H1 (cell line): ENCODE measurements at regions not wholly inside any gene's neighbourhood (a gene's known extent, or its start where the extent isn't known, plus 50 kb on each side); places are given as distances from the start of the nearest gene placed in this dataset.

ENCODE experiments used
- CTCF ChIA-PET: fragments of 300-600 bp; sonication (Branson Sonifier 250); formaldehyde crosslinking; loops from one replicate; lab custom pipeline; 2021; ENCODE audit not compliant: partially characterized antibody; lab: Charles Lee
- POLR2A ChIA-PET: fragments of 300-600 bp; sonication (Branson Sonifier 250); formaldehyde crosslinking; loops from one replicate; lab custom pipeline; 2021; ENCODE audit warnings: inconsistent platforms; ENCODE audit not compliant: partially characterized antibody; lab: Charles Lee
- DNase-seq, 2 experiments: peaks; one replicate each; pipeline versions ENCODE4 v3.0.0 to v3.0.0-alpha.2; 2010 to 2022; ENCODE audit warnings: low spot score in 2 of 2, low read depth in 1 of 2, mixed read lengths in 1 of 2
- FAIRE-seq: peaks from 2 replicates; lab custom pipeline; 2011; peaks lifted over from hg19 to GRCh38; lab: Jason Lieb, UNC
- H2AFZ ChIP-seq: 2 replicates; pipeline ENCODE4 v1.8.1; 2012; ENCODE audit warnings: low read length, inconsistent platforms
- H2AK5ac ChIP-seq: 2 replicates; pipeline ENCODE4 v1.6.1; 2013; ENCODE audit warnings: low read depth, low read length
- H2BK120ac ChIP-seq: replicated peaks from 2 replicates; pipeline ENCODE3; 2013; ENCODE audit warnings: low read depth, low read length, inconsistent platforms
- H2BK12ac ChIP-seq: 2 replicates; pipeline ENCODE4 v1.6.1; 2013; ENCODE audit warnings: low read depth, low read length
- H2BK15ac ChIP-seq: 2 replicates; pipeline ENCODE4 v1.6.1; 2013; ENCODE audit warnings: low read length
- H2BK20ac ChIP-seq: 2 replicates; pipeline ENCODE4 v1.6.1; 2013; ENCODE audit warnings: low read length
- H2BK5ac ChIP-seq: 2 replicates; pipeline ENCODE4 v1.6.1; 2013; ENCODE audit warnings: low read depth, low read length
- H3K14ac ChIP-seq: 2 replicates; pipeline ENCODE4 v1.6.1; 2013; ENCODE audit warnings: inconsistent platforms; ENCODE audit not compliant: insufficient read length
- H3K18ac ChIP-seq: 2 replicates; pipeline ENCODE4 v1.6.1; 2013; ENCODE audit warnings: low read length; ENCODE audit errors: extremely low read depth
- H3K23ac ChIP-seq: 2 replicates; pipeline ENCODE4 v1.6.1; 2013; ENCODE audit warnings: inconsistent platforms; ENCODE audit not compliant: insufficient read length
- H3K23me2 ChIP-seq: 2 replicates; pipeline ENCODE4 v1.6.1; 2013; ENCODE audit warnings: low read depth, low read length
- H3K27ac ChIP-seq: 2 replicates; pipeline ENCODE4 v1.6.1; 2011; ENCODE audit warnings: low read depth, low read length, inconsistent platforms
- H3K27me3 ChIP-seq, 4 experiments: replicated peaks in 1 of 4; 1 replicate in 1 of 4; 2 replicates in 3 of 4; pipeline versions ENCODE4 v1.6.1 to v1.8.1; 2011 to 2013; ENCODE audit warnings: low read length in 3 of 4, mild to moderate bottlenecking in 3 of 4, inconsistent platforms in 2 of 4, mixed read lengths in 2 of 4, moderate library complexity in 1 of 4; ENCODE audit not compliant: control insufficient read depth in 3 of 4, insufficient read depth in 3 of 4; ENCODE audit errors: extremely low read depth in 1 of 4
- H3K36me3 ChIP-seq, 4 experiments: 2 replicates each; pipeline versions ENCODE4 v1.6.1 to v1.8.1; 2011 to 2013; ENCODE audit warnings: mild to moderate bottlenecking in 4 of 4, low read length in 3 of 4, moderate library complexity in 2 of 4, control low read depth in 1 of 4, inconsistent platforms in 1 of 4; ENCODE audit not compliant: insufficient read depth in 4 of 4, control insufficient read depth in 2 of 4
- H3K4ac ChIP-seq: replicated peaks from 2 replicates; pipeline ENCODE3; 2013; ENCODE audit warnings: low read length, low read depth, mixed read lengths, inconsistent platforms; ENCODE audit not compliant: insufficient read length
- H3K4me1 ChIP-seq, 4 experiments: replicated peaks in 1 of 4; 1 replicate in 1 of 4; 2 replicates in 3 of 4; pipeline versions ENCODE4 v1.6.1 to v1.8.1; 2011 to 2013; ENCODE audit warnings: low read length in 3 of 4, inconsistent platforms in 2 of 4, mixed read lengths in 1 of 4; ENCODE audit not compliant: insufficient read depth in 4 of 4, control insufficient read depth in 3 of 4
- H3K4me2 ChIP-seq, 2 experiments: 2 replicates each; pipeline versions ENCODE4 v1.6.1 to v1.8.1; 2011 to 2013; ENCODE audit warnings: low read depth in 2 of 2, low read length in 2 of 2, control low read depth in 1 of 2, inconsistent platforms in 1 of 2, mild to moderate bottlenecking in 1 of 2; ENCODE audit not compliant: insufficient read depth in 1 of 2
- H3K4me3 ChIP-seq, 4 experiments: fragments of 200-600, 300-600 bp in 1 of 4; sonication (generic), shearing (Covaris generic), sonication (Bioruptor Twin) in 1 of 4; 2 replicates each; pipeline versions ENCODE4 v1.5.1 to v1.8.1; 2011 to 2016; ENCODE audit warnings: low read length in 4 of 4, low read depth in 3 of 4, control low read depth in 2 of 4, inconsistent platforms in 2 of 4, mild to moderate bottlenecking in 2 of 4, mixed read lengths in 1 of 4, moderate library complexity in 1 of 4; ENCODE audit not compliant: insufficient read depth in 2 of 4; ENCODE audit errors: extremely low read depth in 1 of 4
- H3K56ac ChIP-seq: replicated peaks from 2 replicates; pipeline ENCODE3; 2013; ENCODE audit warnings: low read depth, mild to moderate bottlenecking, mixed read lengths, low read length, inconsistent platforms; ENCODE audit not compliant: insufficient read length
- H3K79me1 ChIP-seq: 2 replicates; pipeline ENCODE4 v1.6.1; 2013; ENCODE audit warnings: low read depth, low read length, control low read depth
- H3K79me2 ChIP-seq, 2 experiments: 2 replicates each; pipeline versions ENCODE4 v1.6.1 to v1.8.1; 2012 to 2013; ENCODE audit warnings: low read length in 2 of 2, mild to moderate bottlenecking in 2 of 2, inconsistent platforms in 1 of 2; ENCODE audit not compliant: insufficient read depth in 2 of 2, control insufficient read depth in 1 of 2
- H3K9ac ChIP-seq, 4 experiments: replicated peaks in 1 of 4; 1 replicate in 1 of 4; 2 replicates in 3 of 4; pipeline versions ENCODE4 v1.6.1 to v1.8.1; 2011 to 2013; ENCODE audit warnings: low read depth in 3 of 4, low read length in 3 of 4, control low read depth in 2 of 4, mild to moderate bottlenecking in 2 of 4, moderate library complexity in 2 of 4, inconsistent platforms in 1 of 4; ENCODE audit errors: extremely low read depth in 1 of 4
- H3K9me3 ChIP-seq, 2 experiments: 2 replicates each; pipeline versions ENCODE4 v1.6.1 to v1.8.1; 2012 to 2013; ENCODE audit warnings: mild to moderate bottlenecking in 2 of 2, moderate library complexity in 2 of 2, control low read depth in 1 of 2, inconsistent platforms in 1 of 2, low read depth in 1 of 2, low read length in 1 of 2, mixed read lengths in 1 of 2; ENCODE audit not compliant: insufficient read depth in 2 of 2
- H4K20me1 ChIP-seq, 2 experiments: replicated peaks in 1 of 2; 2 replicates each; pipeline versions ENCODE3 to v1.8.1; 2011 to 2013; ENCODE audit warnings: inconsistent platforms in 2 of 2, low read length in 2 of 2, mild to moderate bottlenecking in 1 of 2; ENCODE audit not compliant: insufficient read depth in 2 of 2, control insufficient read depth in 1 of 2
- H4K5ac ChIP-seq: 2 replicates; pipeline ENCODE4 v1.6.1; 2013; ENCODE audit warnings: low read length, low read depth, mixed read lengths, inconsistent platforms; ENCODE audit not compliant: insufficient read length
- H4K8ac ChIP-seq: 2 replicates; pipeline ENCODE4 v1.8.0; 2013; ENCODE audit warnings: mild to moderate bottlenecking, moderate library complexity, low read length, inconsistent platforms; ENCODE audit not compliant: insufficient read depth; ENCODE audit errors: extremely low read depth
- H4K91ac ChIP-seq: replicated peaks from 2 replicates; pipeline ENCODE3; 2013; ENCODE audit warnings: low read length, mixed read lengths, inconsistent platforms; ENCODE audit not compliant: insufficient read length
- ATF3 ChIP-seq: IDR thresholded peaks from 2 replicates; pipeline ENCODE4 v1.6.1; 2011; ENCODE audit warnings: low read depth, mild to moderate bottlenecking, low read length; ENCODE audit not compliant: insufficient read depth
- CBX5 ChIP-seq: fragments of 300-800, 300-1000 bp; sonication (generic); IDR thresholded peaks from 2 replicates; pipeline ENCODE4 v1.7.1; 2016; ENCODE audit warnings: antibody characterized with exemption, low read length, low read depth
- CREB1 ChIP-seq: IDR thresholded peaks from 2 replicates; pipeline ENCODE4 v1.6.1; 2012; ENCODE audit warnings: inconsistent platforms
- KDM1A ChIP-seq: fragments of 200-600, 300-600 bp; sonication (generic); IDR thresholded peaks from 2 replicates; pipeline ENCODE4 v1.7.1; 2016; ENCODE audit warnings: mild to moderate bottlenecking, low read length, borderline replicate concordance
- POU5F1 ChIP-seq: IDR thresholded peaks from 2 replicates; pipeline ENCODE4 v1.6.1; 2011; ENCODE audit warnings: low read depth, mild to moderate bottlenecking, low read length, moderate library complexity
- RXRA ChIP-seq: IDR thresholded peaks from 2 replicates; pipeline ENCODE4 v1.6.1; 2011; ENCODE audit warnings: low read depth, mild to moderate bottlenecking, low read length, moderate library complexity; ENCODE audit not compliant: insufficient read depth
- TBP ChIP-seq: IDR thresholded peaks from 2 replicates; pipeline ENCODE4 v1.6.1; 2011; ENCODE audit warnings: low read depth, low read length, improper control_type of control experiment
- TEAD4 ChIP-seq: IDR thresholded peaks from 2 replicates; pipeline ENCODE4 v1.6.1; 2012; ENCODE audit warnings: low read depth, low read length, inconsistent platforms, mixed read lengths
- WGBS, 2 experiments: shearing (Covaris generic) in 1 of 2; methylation state at CpG; one replicate each; pipeline versions ENCODE4 v1.1.6 to v1.1.7; 2013 to 2015; ENCODE audit warnings: low lambda C conversion rate in 2 of 2, mixed read lengths in 2 of 2, inconsistent platforms in 1 of 2, low coverage in 1 of 2, missing lambda C conversion rate in 1 of 2; ENCODE audit not compliant: insufficient replicate concordance in 2 of 2, insufficient coverage in 1 of 2, insufficient read length in 1 of 2; ENCODE audit errors: extremely low coverage in 1 of 2, missing lambda C conversion rate in 1 of 2; 5-methylcytosine and 5-hydroxymethylcytosine counted together

GRCh38 chr14:65228436-65228835 is 126.1 kb upstream of the MAX start:
- WGBS, 2 experiments = 82% methylated on average over 2 of the region's 2 CpGs; no CpG with 5 or more reads in 1 of the 2 experiments
- no peak overlapping the region for H3K4me2 ChIP-seq
- H4K91ac ChIP-seq = no peak overlapping the region
- H3K56ac ChIP-seq = no peak overlapping the region
- no peaks in the 10 kb centered on the region for H3K79me1 ChIP-seq
- no peaks in the 10 kb centered on the region for H3K23me2 ChIP-seq
- no peak overlapping the region for H2BK5ac ChIP-seq
- no peak overlapping the region for H3K9ac ChIP-seq
- H3K27ac ChIP-seq = no peak overlapping the region
- H2BK15ac ChIP-seq = no peak overlapping the region
- FAIRE-seq = no peak
- no peak for DNase-seq
- H3K4me3 ChIP-seq = no peak overlapping the region
- H2BK12ac ChIP-seq = no peak overlapping the region
- no peaks in the 10 kb centered on the region for H3K36me3 ChIP-seq
- no peak overlapping the region for H3K4ac ChIP-seq
- H3K23ac ChIP-seq = no peak overlapping the region
- H2AK5ac ChIP-seq = no peak overlapping the region
- no peaks in the 10 kb centered on the region for H3K27me3 ChIP-seq
- H4K8ac ChIP-seq = no peak overlapping the region
- ChIA-PET CTCF (interaction anchor here (0.9 to 2.9 kb wide), 5 partner anchors 8 to 133 kb away, joined by 3 to 7 read pairs (median 3); no protein-coding TSS in a partner anchor), POLR2A (no interaction called here)
- no peak overlapping the region; the same call in 1 of the 2 replicates for H2BK20ac ChIP-seq
- H2AFZ ChIP-seq = no peak overlapping the region
- H4K20me1 ChIP-seq = no peaks in the 10 kb centered on the region
- H3K9me3 ChIP-seq = no peaks in the 10 kb centered on the region
- TF ChIP-seq CREB1 (no peak), ATF3 (no peak), TBP (no peak), POU5F1 (no peak), CBX5 (no peak), KDM1A (no peak), TEAD4 (no peak), RXRA (no peak)
- H3K4me1 ChIP-seq = peaks cover 5 to 18% (median 14%) of the 10 kb centered on the region in 4 experiments; a peak in 4 of 7 replicates
- no peak overlapping the region for H3K14ac ChIP-seq
- H2BK120ac ChIP-seq = no peak overlapping the region
- no peaks in the 10 kb centered on the region for H3K79me2 ChIP-seq
- H3K18ac ChIP-seq = no peak overlapping the region
- no peak overlapping the region for H4K5ac ChIP-seq
